Lower leg skin (tissue), 4 donors: ENCODE measurements at regions not wholly inside any gene's neighbourhood (a gene's known extent, or its start where the extent isn't known, plus 50 kb on each side); places are given as distances from the start of the nearest gene placed in this dataset.

Source experiments
- DNase-seq, 2 donors: peaks; one replicate each; pipeline ENCODE4 v3.0.0-alpha.2; 2019; ENCODE audit warnings: low spot score in 2 of 2
- H3K4me3 ChIP-seq: fragments of 200-600 bp; sonication (generic); 2 replicates; pipeline ENCODE4 v1.5.1; 2017; ENCODE audit warnings: mild to moderate bottlenecking, low read depth; ENCODE audit not compliant: poor library complexity, severe bottlenecking
- CTCF ChIP-seq, 3 donors: fragments of 450-650 bp; IDR thresholded peaks; one replicate each; pipeline ENCODE4 v1.5.1; 2016; ENCODE audit warnings: antibody characterized with exemption in 3 of 3, mild to moderate bottlenecking in 3 of 3, moderate library complexity in 2 of 3
- POLR2A ChIP-seq, 2 donors: fragments of 450-650 bp; IDR thresholded peaks; one replicate each; pipeline ENCODE4 v1.6.1; 2016 to 2017; ENCODE audit warnings: antibody characterized with exemption in 2 of 2, mild to moderate bottlenecking in 1 of 2, moderate library complexity in 1 of 2
- WGBS, 2 donors: methylation state at CpG; one replicate each; pipeline ENCODE4 v1.1.5; 2018; 5-methylcytosine and 5-hydroxymethylcytosine counted together
- intact Hi-C: fragments of 100-400 bp; cut with DNase I; formaldehyde crosslinking; loops from one replicate; pipeline ENCODE4 v1.15.0; 2023; ENCODE audit warnings: low total_unique reads

GRCh38 chr2:238646803-238647202 lies 201.1 kb upstream of the TWIST2 start:
- TF ChIP-seq CTCF (IDR thresholded peaks at IDR 0.05) (no peak), POLR2A (IDR thresholded peaks at IDR 0.05) (no peak)
- intact Hi-C loops = no loop called here
- no peak overlapping the region for H3K4me3 ChIP-seq
- 80 to 84% methylated on average over 4 of the region's 4 CpGs for WGBS, 2 donors
- DNase-seq = peak; percentile 8 to 56

- DNase-seq = peak in 1 of 2 donors; percentile 39
- 94 to 95% methylated on average over 7 of the region's 7 CpGs for WGBS, 2 donors
- intact Hi-C loops = no loop called here
- H3K4me3 ChIP-seq = no peak overlapping the region
- TF ChIP-seq CTCF (IDR thresholded peaks at IDR 0.05) (no peak), POLR2A (IDR thresholded peaks at IDR 0.05) (no peak)
Observed at GRCh38 chr2:238649123-238649522, 198.8 kb upstream of the TWIST2 start.

GRCh38 chr2:238649936-238650518 lies 197.9 kb upstream of the TWIST2 start:
- H3K4me3 ChIP-seq = no peak overlapping the region
- intact Hi-C loops = no loop called here
- TF ChIP-seq POLR2A (IDR thresholded peaks at IDR 0.05) = no peak
- DNase-seq = peak; percentile 6 to 83
- 96% methylated on average over 10 of the region's 10 CpGs for WGBS, 2 donors

- no peak for TF ChIP-seq POLR2A (IDR thresholded peaks at IDR 0.05)
- no peak for TF ChIP-seq CTCF (IDR thresholded peaks at IDR 0.05)
- H3K4me3 ChIP-seq = no peak overlapping the region
- intact Hi-C loops = no loop called here
- peak in 1 of 2 donors; percentile 52 for DNase-seq
- WGBS, 2 donors = 86 to 90% methylated on average over 5 of the region's 5 CpGs
Observed at GRCh38 chr2:238650536-238650935, 197.3 kb upstream of the TWIST2 start.

GRCh38 chr2:238651306-238652052 lies 196.4 kb upstream of the TWIST2 start:
- intact Hi-C loops = no loop called here
- DNase-seq = peak in 1 of 2 donors; percentile 52
- no peak for TF ChIP-seq CTCF (IDR thresholded peaks at IDR 0.05)
- 66 to 85% methylated on average over 5 of the region's 5 CpGs for WGBS, 2 donors
- no peak overlapping the region for H3K4me3 ChIP-seq

GRCh38 chr2:238652053-238652770 lies 195.7 kb upstream of the TWIST2 start:
- peak; percentile 10 to 54 for DNase-seq
- TF ChIP-seq CTCF (IDR thresholded peaks at IDR 0.05) (no peak), POLR2A (IDR thresholded peaks at IDR 0.05) (no peak)
- H3K4me3 ChIP-seq = no peak overlapping the region
- intact Hi-C loops = no loop called here
- 90 to 94% methylated on average over 15 of the region's 15 CpGs for WGBS, 2 donors
